Fibroblast of pulmonary artery (primary cell): ENCODE measurements at regions not wholly inside any gene's neighbourhood (a gene's known extent, or its start where the extent isn't known, plus 50 kb on each side); places are given as distances from the start of the nearest gene placed in this dataset.
"Not testable (repeated sequence)": the region's sequence is repeated elsewhere in the genome, so short reads cannot be mapped to it uniquely, and the experiment has no call there.

ENCODE experiments used
- DNase-seq: peaks from one replicate; pipeline ENCODE4 v3.0.0-alpha.2; 2010; ENCODE audit warnings: low read depth
- H3K4me3 ChIP-seq: replicated peaks from 2 replicates; pipeline ENCODE4 v1.5.1; 2011; ENCODE audit warnings: low read depth, mild to moderate bottlenecking, control low read depth, low read length, moderate library complexity
- CTCF ChIP-seq: IDR thresholded peaks from 2 replicates; pipeline ENCODE4 v1.5.1; 2011; ENCODE audit warnings: mild to moderate bottlenecking, control low read depth, low read length, inconsistent platforms; ENCODE audit errors: missing control alignments

GRCh38 chr1:232166942-232167341, 463.0 kb downstream of the SIPA1L2 start:
- no peak for TF ChIP-seq CTCF
- H3K4me3 ChIP-seq = no peak overlapping the region
- DNase-seq = no peak

- no peak for DNase-seq
- no peak for TF ChIP-seq CTCF
- H3K4me3 ChIP-seq = no peak overlapping the region
These were observed 465.6 kb downstream of the SIPA1L2 start for GRCh38 chr1:232164078-232164963.

GRCh38 chr1:232163533-232163932, 466.4 kb downstream of the SIPA1L2 start:
- TF ChIP-seq CTCF = no peak
- H3K4me3 ChIP-seq = no peak overlapping the region
- no peak for DNase-seq

GRCh38 chr1:232162001-232162400, 467.9 kb downstream of the SIPA1L2 start:
- no peak for DNase-seq
- TF ChIP-seq CTCF = no peak

GRCh38 chr1:232158558-232158957, 471.4 kb downstream of the SIPA1L2 start:
- not testable (repeated sequence) for H3K4me3 ChIP-seq, DNase-seq

More at GRCh38 chr1:232162001-232162400, 467.9 kb downstream of the SIPA1L2 start:
- H3K4me3 ChIP-seq = no peak overlapping the region

- DNase-seq, H3K4me3 ChIP-seq: not testable (repeated sequence)
These were observed 473.9 kb downstream of the SIPA1L2 start for GRCh38 chr1:232156070-232156469.

- no peak for DNase-seq
- H3K4me3 ChIP-seq = no peak overlapping the region
- TF ChIP-seq CTCF = no peak
These were observed 476.3 kb downstream of the SIPA1L2 start for GRCh38 chr1:232153652-232154051.
